Renal cortical epithelial cell (primary cell): ENCODE measurements at regions not wholly inside any gene's neighbourhood (a gene's known extent, or its start where the extent isn't known, plus 50 kb on each side); places are given as distances from the start of the nearest gene placed in this dataset.
"Not testable (repeated sequence)": the region's sequence is repeated elsewhere in the genome, so short reads cannot be mapped to it uniquely, and the experiment has no call there.

Source experiments
- DNase-seq: peaks from one replicate; pipeline ENCODE4 v3.0.0-alpha.2; 2011; ENCODE audit warnings: low read depth

GRCh38 chr6:127406722-127407121 lies 52.5 kb downstream of the KIAA0408 start:
- not testable (repeated sequence) for DNase-seq

- DNase-seq = no peak
Measured at GRCh38 chr6:127406122-127406521, 53.1 kb downstream of the KIAA0408 start.

- no peak for DNase-seq
Measured at GRCh38 chr6:127404594-127405178, 54.5 kb downstream of the KIAA0408 start.

- no peak for DNase-seq
Measured at GRCh38 chr6:127404133-127404532, 55.1 kb downstream of the KIAA0408 start.

- no peak for DNase-seq
Measured at GRCh38 chr6:127403636-127404035, 55.6 kb downstream of the KIAA0408 start.

- DNase-seq = no peak
Measured at GRCh38 chr6:127402890-127403617, 56.1 kb downstream of the KIAA0408 start.

GRCh38 chr6:127397729-127398630 lies 54.6 kb upstream of the ECHDC1 start:
- DNase-seq = no peak

GRCh38 chr6:127397171-127397597 lies 53.8 kb upstream of the ECHDC1 start:
- peak; percentile 71 for DNase-seq
